AG04450 (cell line): ENCODE measurements at regions not wholly inside any gene's neighbourhood (a gene's known extent, or its start where the extent isn't known, plus 50 kb on each side); places are given as distances from the start of the nearest gene placed in this dataset.

Experiments used
- CTCF ChIA-PET: fragments of 300-600, 350-600 bp; formaldehyde crosslinking; extraction: SDS; loops from one replicate; lab custom pipeline; 2022; ENCODE audit warnings: antibody characterized with exemption, inconsistent platforms; lab: Charles Lee
- POLR2A ChIA-PET: fragments of 350-600 bp; formaldehyde crosslinking; extraction: SDS; loops from one replicate; lab custom pipeline; 2021; ENCODE audit warnings: antibody characterized with exemption, inconsistent platforms; lab: Yijun Ruan, JAX
- DNase-seq: peaks from one replicate; pipeline ENCODE4 v3.0.0-alpha.2; 2011; ENCODE audit warnings: low read depth, low spot score
- H3K27ac ChIP-seq: one replicate; pipeline ENCODE4 v1.5.1; 2012; ENCODE audit warnings: low read depth, low read length, control low read depth
- H3K27me3 ChIP-seq: one replicate; pipeline ENCODE4 v1.6.0; 2012; ENCODE audit warnings: low read length; ENCODE audit not compliant: control insufficient read depth, insufficient read depth
- H3K4me3 ChIP-seq: 2 replicates; pipeline ENCODE4 v1.5.1; 2011; ENCODE audit warnings: mild to moderate bottlenecking, low read depth, low read length, control low read depth
- H3K9me3 ChIP-seq: 2 replicates; pipeline ENCODE4 v1.5.1; 2012; ENCODE audit warnings: low read length; ENCODE audit not compliant: control insufficient read depth, insufficient read depth
- TF ChIP-seq, protein P1 (sequence below): IDR thresholded peaks from 2 replicates; pipeline ENCODE4 v1.5.1; 2011; ENCODE audit warnings: low read depth, low read length, control low read depth, inconsistent platforms

DNA sequence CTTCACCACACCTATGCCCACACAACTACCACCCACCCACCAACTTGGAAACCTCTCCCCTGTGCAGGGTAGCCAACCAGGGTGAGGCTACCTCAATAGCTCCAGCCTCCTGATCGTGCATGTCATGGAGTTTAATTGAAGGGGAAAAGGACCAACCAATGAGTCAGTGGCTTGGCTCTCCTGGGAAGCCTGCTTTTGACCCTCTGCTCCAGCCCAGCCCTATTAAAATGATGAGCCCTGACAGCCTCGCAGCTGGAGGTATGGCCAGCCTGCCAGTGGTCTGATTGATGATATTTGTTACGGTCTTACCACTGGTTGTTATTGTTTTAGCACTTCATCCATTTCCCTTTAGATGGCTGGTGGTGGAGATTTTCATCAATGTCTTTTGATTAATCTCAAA, 280.4 kb downstream of the SH3GL2 start:
- no peak overlapping the region for H3K4me3 ChIP-seq
- no peak overlapping the region for H3K27ac ChIP-seq
- TF ChIP-seq, protein P1, sequence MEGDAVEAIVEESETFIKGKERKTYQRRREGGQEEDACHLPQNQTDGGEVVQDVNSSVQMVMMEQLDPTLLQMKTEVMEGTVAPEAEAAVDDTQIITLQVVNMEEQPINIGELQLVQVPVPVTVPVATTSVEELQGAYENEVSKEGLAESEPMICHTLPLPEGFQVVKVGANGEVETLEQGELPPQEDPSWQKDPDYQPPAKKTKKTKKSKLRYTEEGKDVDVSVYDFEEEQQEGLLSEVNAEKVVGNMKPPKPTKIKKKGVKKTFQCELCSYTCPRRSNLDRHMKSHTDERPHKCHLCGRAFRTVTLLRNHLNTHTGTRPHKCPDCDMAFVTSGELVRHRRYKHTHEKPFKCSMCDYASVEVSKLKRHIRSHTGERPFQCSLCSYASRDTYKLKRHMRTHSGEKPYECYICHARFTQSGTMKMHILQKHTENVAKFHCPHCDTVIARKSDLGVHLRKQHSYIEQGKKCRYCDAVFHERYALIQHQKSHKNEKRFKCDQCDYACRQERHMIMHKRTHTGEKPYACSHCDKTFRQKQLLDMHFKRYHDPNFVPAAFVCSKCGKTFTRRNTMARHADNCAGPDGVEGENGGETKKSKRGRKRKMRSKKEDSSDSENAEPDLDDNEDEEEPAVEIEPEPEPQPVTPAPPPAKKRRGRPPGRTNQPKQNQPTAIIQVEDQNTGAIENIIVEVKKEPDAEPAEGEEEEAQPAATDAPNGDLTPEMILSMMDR = no peak
- POLR2A ChIA-PET = no interaction called here
- DNase-seq = no peak
- no peaks in the 10 kb centered on the region for H3K9me3 ChIP-seq
- CTCF ChIA-PET = interaction anchor here (1.6 kb wide), 1 partner anchor 48 kb away, joined by 8 read pairs; no protein-coding TSS in a partner anchor
- no peaks in the 10 kb centered on the region for H3K27me3 ChIP-seq

DNA sequence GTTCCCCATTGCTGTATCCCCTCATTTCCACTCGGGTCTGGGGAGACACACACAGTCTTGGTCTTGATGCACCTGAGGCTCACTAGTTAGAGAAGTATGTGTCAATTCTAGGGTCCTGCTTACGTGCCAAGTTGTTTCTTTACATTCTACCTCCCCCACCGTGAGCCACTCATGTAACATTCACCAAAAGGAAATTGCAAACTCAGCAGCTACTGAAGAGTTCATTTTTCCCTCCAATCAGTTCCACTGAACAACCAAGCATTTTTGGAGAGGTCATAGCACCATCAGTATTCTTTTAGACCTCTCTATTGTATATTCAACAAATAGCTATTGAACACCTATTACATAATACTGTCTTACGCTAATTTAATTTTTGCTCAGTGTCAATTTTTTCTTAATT, 281.1 kb downstream of the SH3GL2 start:
- CTCF ChIA-PET = no interaction called here
- H3K9me3 ChIP-seq = no peaks in the 10 kb centered on the region

DNA sequence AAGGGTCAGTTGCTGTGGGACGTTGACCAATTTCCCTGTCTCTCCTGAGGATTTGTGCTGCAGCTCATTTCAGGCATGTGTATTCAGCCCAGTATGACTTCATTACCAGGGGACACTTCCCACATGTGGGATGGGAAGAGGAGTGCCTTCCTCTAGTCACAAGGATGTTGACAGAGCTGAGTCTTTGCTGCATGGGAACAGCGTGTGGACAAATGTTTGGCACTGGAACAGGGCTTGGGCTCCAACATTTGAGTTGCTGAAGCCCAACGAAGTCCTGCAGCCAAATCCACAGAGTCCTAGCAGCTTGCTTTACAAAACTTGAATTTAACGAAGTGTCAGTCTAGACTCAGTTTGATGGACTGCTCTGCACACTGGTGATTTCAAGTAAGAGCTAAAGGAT, 283.2 kb downstream of the SH3GL2 start:
- Histone ChIP-seq H3K27ac (no peak overlapping the region), H3K27me3 (no peaks in the 10 kb centered on the region), H3K9me3 (no peaks in the 10 kb centered on the region), H3K4me3 (no peak overlapping the region)
- TF ChIP-seq, protein P1 = no peak
- ChIA-PET CTCF (no interaction called here), POLR2A (no interaction called here)
- no peak for DNase-seq

More for the DNA sequence above, 281.1 kb downstream of the SH3GL2 start:
- no peak overlapping the region for H3K4me3 ChIP-seq
- DNase-seq = no peak
- POLR2A ChIA-PET = no interaction called here
- H3K27ac ChIP-seq = no peak overlapping the region
- H3K27me3 ChIP-seq = no peaks in the 10 kb centered on the region
- TF ChIP-seq, protein P1 = no peak

DNA sequence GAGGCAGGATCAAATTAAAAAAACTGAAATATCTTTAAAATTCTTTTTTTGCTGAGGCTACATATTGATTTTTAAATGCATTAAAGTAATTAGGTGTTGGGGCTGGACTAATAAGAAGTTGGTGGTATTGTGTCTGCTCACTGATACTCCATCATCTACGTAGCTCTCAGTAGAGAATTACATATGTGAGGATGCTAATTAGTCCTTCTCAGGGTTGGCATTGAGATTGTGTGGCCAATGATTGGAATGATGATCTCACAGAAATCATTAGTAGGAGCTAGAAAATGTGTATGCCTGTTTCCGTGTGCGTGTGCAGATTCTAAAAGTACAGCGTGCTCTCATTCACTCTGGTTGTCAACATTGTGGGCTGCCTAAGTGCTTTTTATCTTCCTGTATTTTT, 283.8 kb downstream of the SH3GL2 start:
- POLR2A ChIA-PET = no interaction called here
- no peak overlapping the region for H3K27ac ChIP-seq
- CTCF ChIA-PET = no interaction called here
- no peaks in the 10 kb centered on the region for H3K27me3 ChIP-seq
- no peak for DNase-seq
- H3K9me3 ChIP-seq = no peaks in the 10 kb centered on the region
- TF ChIP-seq, protein P1 = no peak
- no peak overlapping the region for H3K4me3 ChIP-seq

DNA sequence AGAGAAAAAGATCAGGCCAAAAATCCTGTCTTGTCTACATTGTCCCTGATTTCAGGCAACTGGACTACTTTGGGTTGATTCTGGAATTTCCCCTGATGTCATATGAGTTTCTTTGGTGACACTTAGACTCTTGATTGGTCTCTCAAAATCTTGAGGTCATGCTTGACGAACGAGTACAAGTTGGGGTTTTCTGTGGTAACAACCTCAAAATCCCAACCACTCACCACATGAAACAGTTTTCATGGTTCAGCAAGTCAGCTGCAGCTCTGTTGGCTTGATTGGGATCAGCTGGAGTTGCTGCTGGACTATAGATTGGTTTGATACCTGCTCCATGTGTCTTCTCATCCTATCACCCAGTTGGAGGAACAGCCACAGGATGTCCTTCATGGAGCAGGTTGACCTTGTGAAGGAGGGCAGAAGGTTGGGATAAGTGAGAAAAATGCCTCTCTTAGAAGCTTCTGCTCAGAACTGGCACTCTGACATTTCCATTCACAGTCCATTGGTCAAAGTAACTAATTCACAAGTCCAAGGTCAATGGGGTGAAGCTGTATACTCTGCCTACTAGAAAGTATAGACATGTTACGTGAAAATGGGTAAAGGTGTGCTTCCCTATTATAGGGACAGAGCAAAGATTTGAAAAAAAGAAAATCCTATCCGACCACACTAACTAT, 284.5 kb downstream of the SH3GL2 start:
- DNase-seq = no peak
- Histone ChIP-seq H3K27ac (no peak overlapping the region), H3K4me3 (no peak overlapping the region), H3K27me3 (no peaks in the 10 kb centered on the region), H3K9me3 (no peaks in the 10 kb centered on the region)
- CTCF ChIA-PET = no interaction called here
- TF ChIP-seq, protein P1 = no peak
- POLR2A ChIA-PET = no interaction called here
